CD4-positive, alpha-beta T cell treated with Interleukin-1 beta for 1 hour (primary cell): ENCODE measurements at regions not wholly inside any gene's neighbourhood (a gene's known extent, or its start where the extent isn't known, plus 50 kb on each side); places are given as distances from the start of the nearest gene placed in this dataset.

Experiments
- DNase-seq, 2 donors: peaks; one replicate each; pipeline ENCODE4 v3.0.0-alpha.2; 2020 to 2022

- no peak for DNase-seq
Observed at GRCh38 chr2:240227538-240228428, 87.3 kb upstream of the OTOS start.

- no peak for DNase-seq
Observed at GRCh38 chr2:240229005-240229404, 88.5 kb upstream of the OTOS start.

GRCh38 chr2:240229603-240230235, 89.3 kb upstream of the OTOS start:
- DNase-seq = no peak

- no peak for DNase-seq
Observed at GRCh38 chr2:240230291-240230931, 90.0 kb upstream of the OTOS start.

GRCh38 chr2:240231838-240232244, 91.4 kb upstream of the OTOS start:
- DNase-seq = no peak

GRCh38 chr2:240232264-240232915, 91.9 kb upstream of the OTOS start:
- DNase-seq = no peak

- peak; percentile 66 to 68 for DNase-seq
Observed at GRCh38 chr2:240232961-240233884, 92.8 kb upstream of the OTOS start.

GRCh38 chr2:240233885-240234502, 93.5 kb upstream of the OTOS start:
- DNase-seq = no peak

- DNase-seq = no peak
Observed at GRCh38 chr2:240234503-240234951, 94.1 kb upstream of the OTOS start.

GRCh38 chr2:240235149-240235803, 94.8 kb upstream of the OTOS start:
- DNase-seq = no peak

GRCh38 chr2:240235811-240236210, 95.4 kb upstream of the OTOS start:
- DNase-seq = no peak

- DNase-seq = no peak
Observed at GRCh38 chr2:240236217-240237111, 96.0 kb upstream of the OTOS start.

- no peak for DNase-seq
Observed at GRCh38 chr2:240237609-240238174, 97.2 kb upstream of the OTOS start.

- no peak for DNase-seq
Observed at GRCh38 chr2:240238201-240238600, 97.7 kb upstream of the OTOS start.

GRCh38 chr2:240238786-240239185, 98.3 kb upstream of the OTOS start:
- DNase-seq = no peak

- DNase-seq = no peak
Observed at GRCh38 chr2:240239325-240239724, 98.9 kb upstream of the OTOS start.

- DNase-seq = no peak
Observed at GRCh38 chr2:240240017-240240734, 99.7 kb upstream of the OTOS start.

GRCh38 chr2:240240781-240241180, 100.3 kb upstream of the OTOS start:
- DNase-seq = no peak

- DNase-seq = no peak
Observed at GRCh38 chr2:240241572-240241971, 101.1 kb upstream of the OTOS start.
